ENCODE measurements at regions not wholly inside any gene's neighbourhood (a gene's known extent, or its start where the extent isn't known, plus 50 kb on each side); places are given as distances from the start of the nearest gene placed in this dataset.

DNA sequence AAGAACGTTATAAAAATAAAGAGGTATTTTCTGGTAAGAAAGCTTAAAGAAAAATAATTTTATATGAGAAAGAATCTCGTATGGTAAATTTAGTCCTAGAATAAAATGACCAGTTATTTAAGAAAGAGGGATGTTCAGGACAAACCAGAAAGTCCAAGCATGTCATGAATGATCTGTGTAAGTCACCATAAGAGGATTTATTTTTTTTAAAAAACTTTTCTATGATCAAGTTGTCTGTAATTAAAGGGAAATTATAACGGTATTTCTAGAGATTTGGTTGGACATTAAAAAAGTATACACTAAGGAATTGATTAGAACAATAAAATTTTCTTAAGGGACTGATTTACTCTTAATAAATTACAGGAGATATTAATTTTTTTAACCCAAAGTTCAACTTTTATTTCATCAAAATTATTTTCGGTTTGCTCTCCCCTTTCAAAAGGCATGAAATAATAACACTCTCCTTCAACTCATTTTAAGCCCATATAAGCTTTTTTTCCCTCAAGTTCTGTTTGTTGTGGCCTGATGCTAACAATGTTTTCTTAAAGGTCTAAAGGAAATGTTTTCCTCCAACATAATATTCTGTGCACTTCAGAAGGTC is 49.9 kb upstream of the CPSF6 start:
- FAIRE-seq (no peak), DNase-seq (ENCODE audit: low read depth) (no peak)
- Histone ChIP-seq H3K36me3 (ENCODE audit: insufficient read depth, low read length) (no peaks in the 10 kb centered on the region), H3K4me2 (ENCODE audit: low read length) (no peak overlapping the region), H3K27ac (ENCODE audit: low read depth, low read length) (no peak overlapping the region), H3K9me3 (ENCODE audit: insufficient read depth, low read depth, low read length) (no peaks in the 10 kb centered on the region), H3K4me3 (ENCODE audit: insufficient read depth, low read depth, low read length) (no peak overlapping the region), H3K79me2 (ENCODE audit: insufficient read depth, low read length) (no peaks in the 10 kb centered on the region), H3K9ac (ENCODE audit: low read length) (no peak overlapping the region), H3K4me1 (ENCODE audit: insufficient read depth, low read length) (no peaks in the 10 kb centered on the region), H4K20me1 (ENCODE audit: insufficient read depth, low read length) (no peaks in the 10 kb centered on the region), H3K27me3 (ENCODE audit: insufficient read depth, low read length) (no peaks in the 10 kb centered on the region), H2AFZ (ENCODE audit: low read depth, low read length) (no peak overlapping the region)
- no peaks in the 10 kb centered on the region for H3K27me3 Mint-ChIP-seq (ENCODE audit: low read depth, unreplicated experiment)
- H3K4me3 Mint-ChIP-seq (ENCODE audit: unreplicated experiment), result no peak overlapping the region
- H3K36me3 Mint-ChIP-seq (ENCODE audit: low read depth, unreplicated experiment), result no peaks in the 10 kb centered on the region
- TF ChIP-seq CTCF (IDR thresholded peaks at IDR 0.05; ENCODE audit: insufficient read depth, low read depth, low read length), result no peak
- no peak for TF ChIP-seq EZH2 (IDR thresholded peaks at IDR 0.05; ENCODE audit: insufficient read depth, low read length)
- no peaks in the 10 kb centered on the region for H3K4me1 Mint-ChIP-seq (ENCODE audit: low read depth, unreplicated experiment)
- no peak overlapping the region for H3K27ac Mint-ChIP-seq (ENCODE audit: unreplicated experiment)
- peaks cover 13% of the 10 kb centered on the region for H3K9me3 Mint-ChIP-seq (ENCODE audit: unreplicated experiment)
